HG03439 (cell line): ENCODE measurements at regions not wholly inside any gene's neighbourhood (a gene's known extent, or its start where the extent isn't known, plus 50 kb on each side); places are given as distances from the start of the nearest gene placed in this dataset.

Source experiments
- ATAC-seq: cut with Tn5 transposase; IDR thresholded peaks from one replicate; pipeline ENCODE4 v1.9.1; 2021; ENCODE audit warnings: mild to moderate bottlenecking, moderate library complexity; ENCODE audit not compliant: unreplicated experiment

GRCh38 chr22:48238966-48239365 is 1476.5 kb downstream of the TBC1D22A start:
- ATAC-seq, result no peak

- no peak for ATAC-seq
Measured at GRCh38 chr22:48238284-48238915, 1476.0 kb downstream of the TBC1D22A start.

GRCh38 chr22:48237466-48238283 is 1475.2 kb downstream of the TBC1D22A start:
- ATAC-seq, result no peak

- ATAC-seq, result no peak
Measured at GRCh38 chr22:48236261-48236660, 1473.8 kb downstream of the TBC1D22A start.

- ATAC-seq, result no peak
Measured at GRCh38 chr22:48235744-48236143, 1473.3 kb downstream of the TBC1D22A start.

- ATAC-seq, result no peak
Measured at GRCh38 chr22:48234011-48234410, 1471.6 kb downstream of the TBC1D22A start.

- ATAC-seq, result no peak
Measured at GRCh38 chr22:48233586-48233985, 1471.1 kb downstream of the TBC1D22A start.

- ATAC-seq, result no peak
Measured at GRCh38 chr22:48228468-48228867, 1466.0 kb downstream of the TBC1D22A start.

- no peak for ATAC-seq
Measured at GRCh38 chr22:48227341-48228018, 1465.0 kb downstream of the TBC1D22A start.

- no peak for ATAC-seq
Measured at GRCh38 chr22:48226026-48227013, 1463.9 kb downstream of the TBC1D22A start.

GRCh38 chr22:48224332-48224731 is 1461.9 kb downstream of the TBC1D22A start:
- ATAC-seq, result no peak

GRCh38 chr22:48223488-48224190 is 1461.2 kb downstream of the TBC1D22A start:
- no peak for ATAC-seq

- no peak for ATAC-seq
Measured at GRCh38 chr22:48222742-48223487, 1460.5 kb downstream of the TBC1D22A start.

GRCh38 chr22:48218889-48219420 is 1456.5 kb downstream of the TBC1D22A start:
- ATAC-seq, result no peak

GRCh38 chr22:48217596-48217995 is 1455.1 kb downstream of the TBC1D22A start:
- ATAC-seq, result no peak

GRCh38 chr22:48212727-48213126 is 1450.3 kb downstream of the TBC1D22A start:
- no peak for ATAC-seq

GRCh38 chr22:48210812-48211211 is 1448.4 kb downstream of the TBC1D22A start:
- ATAC-seq, result no peak

GRCh38 chr22:48210198-48210580 is 1447.7 kb downstream of the TBC1D22A start:
- ATAC-seq, result no peak
